Kidney epithelial cell (primary cell): ENCODE measurements at regions not wholly inside any gene's neighbourhood (a gene's known extent, or its start where the extent isn't known, plus 50 kb on each side); places are given as distances from the start of the nearest gene placed in this dataset.

Experiments
- DNase-seq: peaks from one replicate; pipeline ENCODE4 v3.0.0-alpha.2; 2010; ENCODE audit warnings: low read depth
- H3K27me3 ChIP-seq: 2 replicates; pipeline ENCODE4 v1.6.0; 2011; ENCODE audit warnings: low read length; ENCODE audit not compliant: control insufficient read depth, insufficient read depth
- H3K36me3 ChIP-seq: 2 replicates; pipeline ENCODE4 v1.5.1; 2011; ENCODE audit warnings: low read length; ENCODE audit not compliant: control insufficient read depth, insufficient read depth
- H3K4me3 ChIP-seq: 2 replicates; pipeline ENCODE4 v1.5.1; 2011; ENCODE audit warnings: low read depth, mild to moderate bottlenecking, control low read depth, low read length
- TF ChIP-seq, protein P1 (sequence below): IDR thresholded peaks from 2 replicates; pipeline ENCODE4 v1.5.1; 2011; ENCODE audit warnings: mild to moderate bottlenecking, moderate library complexity, low read length, control low read depth, inconsistent platforms; ENCODE audit not compliant: insufficient read depth, poor library complexity, severe bottlenecking

GRCh38 chr5:87069311-87069710, 198.4 kb upstream of the RASA1 start:
- Histone ChIP-seq H3K4me3 (no peak overlapping the region), H3K36me3 (no peaks in the 10 kb centered on the region), H3K27me3 (no peaks in the 10 kb centered on the region)
- TF ChIP-seq, protein P1, sequence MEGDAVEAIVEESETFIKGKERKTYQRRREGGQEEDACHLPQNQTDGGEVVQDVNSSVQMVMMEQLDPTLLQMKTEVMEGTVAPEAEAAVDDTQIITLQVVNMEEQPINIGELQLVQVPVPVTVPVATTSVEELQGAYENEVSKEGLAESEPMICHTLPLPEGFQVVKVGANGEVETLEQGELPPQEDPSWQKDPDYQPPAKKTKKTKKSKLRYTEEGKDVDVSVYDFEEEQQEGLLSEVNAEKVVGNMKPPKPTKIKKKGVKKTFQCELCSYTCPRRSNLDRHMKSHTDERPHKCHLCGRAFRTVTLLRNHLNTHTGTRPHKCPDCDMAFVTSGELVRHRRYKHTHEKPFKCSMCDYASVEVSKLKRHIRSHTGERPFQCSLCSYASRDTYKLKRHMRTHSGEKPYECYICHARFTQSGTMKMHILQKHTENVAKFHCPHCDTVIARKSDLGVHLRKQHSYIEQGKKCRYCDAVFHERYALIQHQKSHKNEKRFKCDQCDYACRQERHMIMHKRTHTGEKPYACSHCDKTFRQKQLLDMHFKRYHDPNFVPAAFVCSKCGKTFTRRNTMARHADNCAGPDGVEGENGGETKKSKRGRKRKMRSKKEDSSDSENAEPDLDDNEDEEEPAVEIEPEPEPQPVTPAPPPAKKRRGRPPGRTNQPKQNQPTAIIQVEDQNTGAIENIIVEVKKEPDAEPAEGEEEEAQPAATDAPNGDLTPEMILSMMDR = no peak
- no peak for DNase-seq

GRCh38 chr5:87069974-87070608, 197.6 kb upstream of the RASA1 start:
- H3K36me3 ChIP-seq = no peaks in the 10 kb centered on the region
- no peak overlapping the region for H3K4me3 ChIP-seq
- DNase-seq = peak; percentile 29
- H3K27me3 ChIP-seq = no peaks in the 10 kb centered on the region
- TF ChIP-seq, protein P1 = peak; percentile 62

GRCh38 chr5:87074072-87074471, 193.6 kb upstream of the RASA1 start:
- Histone ChIP-seq H3K27me3 (no peaks in the 10 kb centered on the region), H3K36me3 (no peaks in the 10 kb centered on the region), H3K4me3 (no peak overlapping the region)
- TF ChIP-seq, protein P1 = no peak
- DNase-seq = no peak

DNA sequence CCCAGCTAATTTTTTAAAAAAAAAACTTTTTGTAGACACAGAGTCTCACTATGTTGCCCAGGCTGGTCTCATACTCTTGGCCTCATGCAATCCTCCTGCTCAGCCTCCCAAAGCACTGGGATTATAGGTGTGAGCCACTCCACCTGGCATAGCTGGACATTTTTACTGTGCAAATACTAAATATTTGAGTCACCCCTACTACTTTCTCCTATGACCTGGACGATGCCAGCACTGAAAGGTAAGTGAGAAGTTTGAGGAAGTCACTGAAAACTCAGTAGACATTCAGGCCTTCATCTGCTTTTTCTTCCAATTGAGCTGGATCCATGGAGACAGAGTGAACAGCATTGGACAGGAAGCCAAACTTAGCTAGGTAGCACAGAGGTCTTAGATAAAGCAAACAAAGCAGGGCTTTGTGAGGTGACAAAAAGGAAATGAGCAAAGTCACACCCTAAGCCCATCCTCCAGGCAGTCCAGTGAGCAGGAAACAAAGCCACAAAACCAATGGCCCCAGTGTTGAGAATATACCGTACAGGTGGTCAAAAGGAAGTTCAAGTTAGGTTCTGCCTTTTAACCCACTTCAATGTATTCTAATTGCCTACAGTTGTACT, 192.6 kb upstream of the RASA1 start:
- TF ChIP-seq, protein P1 = no peak

GRCh38 chr5:87076411-87076810, 191.3 kb upstream of the RASA1 start:
- DNase-seq = no peak
- H3K36me3 ChIP-seq = no peaks in the 10 kb centered on the region
- H3K4me3 ChIP-seq = no peak overlapping the region
- TF ChIP-seq, protein P1 = no peak
- H3K27me3 ChIP-seq = no peaks in the 10 kb centered on the region

More for the DNA sequence above, 192.6 kb upstream of the RASA1 start:
- H3K4me3 ChIP-seq = no peak overlapping the region
- no peaks in the 10 kb centered on the region for H3K27me3 ChIP-seq
- no peak for DNase-seq
- H3K36me3 ChIP-seq = no peaks in the 10 kb centered on the region

DNA sequence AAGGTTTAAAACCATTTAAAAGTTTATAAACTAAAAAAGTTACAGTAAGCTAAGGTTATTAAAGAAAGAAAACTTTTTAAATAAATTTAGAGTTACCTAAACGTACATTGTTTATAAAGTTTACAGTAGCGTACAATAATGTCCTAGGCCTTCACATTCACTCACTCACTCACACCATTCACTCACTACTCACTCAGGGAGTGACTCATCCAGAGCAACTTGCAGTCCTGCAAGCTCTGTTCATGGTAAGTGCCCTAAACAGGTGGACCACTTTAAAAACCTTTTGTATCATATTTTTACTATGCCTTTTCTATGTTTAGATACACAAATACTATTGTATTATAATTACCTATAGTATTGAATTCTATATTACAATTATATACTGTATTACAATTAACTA, 190.8 kb upstream of the RASA1 start:
- TF ChIP-seq, protein P1 = no peak
- Histone ChIP-seq H3K36me3 (no peaks in the 10 kb centered on the region), H3K4me3 (no peak overlapping the region), H3K27me3 (no peaks in the 10 kb centered on the region)
- peak; percentile 14 for DNase-seq
